Duodenal mucosa (tissue), 2 donors: ENCODE measurements at regions not wholly inside any gene's neighbourhood (a gene's known extent, or its start where the extent isn't known, plus 50 kb on each side); places are given as distances from the start of the nearest gene placed in this dataset.
A peak's percentile ranks its signal among the peaks of the same experiment; 100 is the strongest.
"Not testable (repeated sequence)": the region's sequence is repeated elsewhere in the genome, so short reads cannot be mapped to it uniquely, and the experiment has no call there.

Experiments used
- H3K27ac ChIP-seq: one replicate; pipeline ENCODE4 v1.7.0; 2013; ENCODE audit warnings: low read depth, low read length
- H3K27me3 ChIP-seq, 2 donors: one replicate each; pipeline ENCODE4 v1.7.0; 2013; ENCODE audit warnings: low read length in 2 of 2, control low read depth in 1 of 2; ENCODE audit not compliant: insufficient read depth in 2 of 2, control insufficient read depth in 1 of 2
- H3K36me3 ChIP-seq, 2 donors: one replicate each; pipeline ENCODE4 v1.7.0; 2013; ENCODE audit warnings: low read length in 2 of 2, control low read depth in 1 of 2; ENCODE audit not compliant: insufficient read depth in 2 of 2, control insufficient read depth in 1 of 2
- H3K4me1 ChIP-seq, 2 donors: one replicate each; pipeline ENCODE4 v1.7.0; 2013; ENCODE audit warnings: low read length in 2 of 2, control low read depth in 1 of 2; ENCODE audit not compliant: insufficient read depth in 2 of 2, control insufficient read depth in 1 of 2
- H3K4me3 ChIP-seq, 2 donors: one replicate each; pipeline ENCODE4 v1.7.0; 2013; ENCODE audit warnings: low read length in 2 of 2, low read depth in 1 of 2
- H3K9ac ChIP-seq, 2 donors: one replicate each; pipeline ENCODE4 v1.7.0; 2013; ENCODE audit warnings: low read length in 2 of 2, low read depth in 1 of 2
- H3K9me3 ChIP-seq, 2 donors: one replicate each; pipeline ENCODE4 v1.7.0; 2013; ENCODE audit warnings: low read length in 2 of 2, control low read depth in 1 of 2; ENCODE audit not compliant: control insufficient read depth in 1 of 2

DNA sequence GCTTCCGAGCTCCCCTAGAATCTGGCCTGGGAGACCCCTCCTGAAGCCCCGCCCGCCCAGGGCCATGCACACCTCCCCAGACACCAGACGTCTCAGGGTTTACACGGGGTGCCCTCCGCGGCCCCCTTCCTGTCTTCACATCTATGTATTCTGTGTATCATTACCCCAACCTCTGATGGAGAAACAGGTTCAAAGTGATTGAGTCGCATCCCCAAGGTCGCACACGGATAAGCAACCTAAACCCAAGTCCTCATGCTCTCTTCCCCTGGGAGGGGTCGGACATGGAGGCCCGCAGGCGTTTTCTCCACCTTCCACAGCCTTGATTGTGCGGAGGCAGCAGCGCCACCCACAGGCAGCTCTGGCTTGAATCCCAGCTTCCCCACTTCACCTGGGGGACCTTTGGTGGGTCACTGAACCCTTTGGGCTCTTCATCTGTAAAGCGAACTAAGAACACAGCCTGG lies 237.3 kb downstream of the BCL11B start:
- Histone ChIP-seq H3K36me3 (no peaks in the 10 kb centered on the region), H3K9me3 (no peaks in the 10 kb centered on the region), H3K4me1 (peaks cover 3 to 4% of the 10 kb centered on the region in 2 donors), H3K9ac (no peak overlapping the region), H3K4me3 (no peak overlapping the region), H3K27me3 (no peaks in the 10 kb centered on the region), H3K27ac (no peak overlapping the region)

DNA sequence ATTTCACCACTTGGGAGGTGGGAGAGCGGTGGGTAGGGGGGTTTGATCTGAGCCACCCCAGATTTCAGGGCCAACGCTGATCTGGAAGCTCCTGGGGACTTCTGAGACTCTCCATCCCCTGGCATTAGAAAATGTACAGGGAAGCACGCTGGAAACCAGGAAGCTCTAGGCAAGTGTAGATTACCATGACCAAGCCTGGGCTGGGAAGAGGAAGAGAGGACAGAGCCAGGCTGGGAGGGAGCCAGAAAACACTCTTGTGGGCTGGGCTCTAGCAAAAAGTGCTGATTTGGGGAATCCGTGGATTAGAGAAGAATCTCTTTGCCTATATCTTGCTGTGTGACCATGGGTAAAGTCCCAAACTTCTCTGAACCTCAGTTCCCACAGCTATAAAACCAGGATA lies 236.7 kb downstream of the BCL11B start:
- no peaks in the 10 kb centered on the region for H3K9me3 ChIP-seq
- no peak overlapping the region for H3K9ac ChIP-seq
- H3K4me3 ChIP-seq = no peak overlapping the region
- H3K36me3 ChIP-seq = no peaks in the 10 kb centered on the region
- H3K27me3 ChIP-seq = no peaks in the 10 kb centered on the region
- H3K4me1 ChIP-seq = peaks cover 3 to 4% of the 10 kb centered on the region in 2 donors
- no peak overlapping the region for H3K27ac ChIP-seq

DNA sequence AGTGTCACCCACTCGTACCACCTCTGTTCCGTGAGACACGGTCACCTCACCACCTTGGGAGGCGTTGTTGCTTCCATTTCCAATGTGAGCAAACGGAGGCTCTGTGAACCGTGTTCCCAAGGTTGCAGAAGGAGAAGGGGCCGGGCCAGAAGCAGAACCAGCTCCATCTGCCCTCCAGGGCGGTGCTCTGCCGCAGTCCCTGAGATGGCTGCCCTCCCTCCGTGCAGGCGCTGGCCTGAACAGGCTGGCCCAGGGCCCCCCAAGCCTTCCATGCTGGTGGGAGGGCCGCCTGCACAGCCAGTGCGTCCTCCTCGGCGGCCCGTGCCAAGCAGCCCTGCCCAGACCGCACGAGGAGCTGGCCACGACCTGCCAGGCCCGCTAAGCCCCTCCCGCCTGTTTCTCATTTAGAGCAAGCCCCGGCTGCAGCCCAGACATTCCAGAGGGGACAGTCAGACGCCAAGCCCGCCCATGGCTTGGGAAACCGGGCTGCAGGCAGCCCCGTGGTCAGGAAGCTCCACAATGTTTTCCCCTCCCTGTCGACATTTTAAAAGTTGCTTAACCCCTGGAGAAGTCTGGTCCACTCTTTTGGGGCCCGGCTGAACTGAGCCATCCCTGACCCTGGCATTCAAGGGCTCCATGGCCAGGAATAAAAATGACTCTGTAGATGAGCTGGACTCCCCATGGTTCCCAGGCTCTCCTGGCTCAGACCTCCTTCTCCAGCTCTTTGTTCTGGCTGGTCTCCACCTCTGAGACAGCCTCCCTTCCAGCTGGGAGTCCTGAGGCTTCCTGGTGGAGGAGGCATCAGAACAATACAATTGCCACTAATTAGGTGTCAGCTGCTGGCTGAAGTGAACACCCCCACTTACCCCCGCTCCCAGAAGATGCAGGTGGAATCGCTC lies 236.0 kb downstream of the BCL11B start:
- peak overlapping the region in 1 of 2 donors; percentile 28 for H3K4me3 ChIP-seq
- no peaks in the 10 kb centered on the region for H3K36me3 ChIP-seq
- peaks cover 3 to 4% of the 10 kb centered on the region in 2 donors for H3K4me1 ChIP-seq
- H3K27ac ChIP-seq = no peak overlapping the region
- H3K9me3 ChIP-seq = no peaks in the 10 kb centered on the region
- H3K9ac ChIP-seq = no peak overlapping the region
- no peaks in the 10 kb centered on the region for H3K27me3 ChIP-seq

DNA sequence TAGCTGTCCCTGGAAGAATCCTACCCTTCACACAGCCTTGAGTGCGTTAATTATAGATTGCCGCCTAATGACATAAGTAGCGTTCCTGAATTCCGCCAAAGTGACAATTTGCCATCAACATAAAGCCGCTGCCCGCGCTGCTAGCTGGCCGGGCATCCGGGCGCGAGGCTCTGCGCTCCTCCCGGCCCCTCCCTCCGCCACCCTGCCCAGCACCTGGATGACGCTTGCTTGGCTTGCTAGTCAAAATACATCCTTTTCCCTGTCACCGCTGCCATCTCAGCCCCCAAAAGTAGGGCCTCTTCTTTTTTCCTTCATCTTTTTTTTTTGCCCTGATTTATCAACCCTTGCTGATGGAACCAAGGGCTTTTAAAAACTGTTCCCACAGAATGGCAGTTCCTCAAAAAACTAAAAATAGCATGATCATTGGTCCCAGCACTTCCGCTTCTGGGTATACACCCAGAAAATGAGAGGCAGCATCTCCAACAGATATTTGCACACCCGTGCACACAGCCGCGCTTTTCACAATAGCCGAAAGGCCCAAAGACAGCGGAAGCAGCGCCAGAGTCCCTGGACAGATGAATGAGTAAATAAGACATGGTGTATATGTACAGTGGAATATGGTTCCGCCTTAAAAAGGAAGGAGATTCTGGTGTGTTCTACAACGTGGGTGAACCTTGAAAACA lies 235.2 kb downstream of the BCL11B start:
- H3K27ac ChIP-seq = no peak overlapping the region
- H3K4me1 ChIP-seq = peaks cover 3 to 4% of the 10 kb centered on the region in 2 donors
- no peaks in the 10 kb centered on the region for H3K9me3 ChIP-seq
- no peaks in the 10 kb centered on the region for H3K36me3 ChIP-seq
- H3K9ac ChIP-seq = no peak overlapping the region
- no peaks in the 10 kb centered on the region for H3K27me3 ChIP-seq
- H3K4me3 ChIP-seq = no peak overlapping the region

DNA sequence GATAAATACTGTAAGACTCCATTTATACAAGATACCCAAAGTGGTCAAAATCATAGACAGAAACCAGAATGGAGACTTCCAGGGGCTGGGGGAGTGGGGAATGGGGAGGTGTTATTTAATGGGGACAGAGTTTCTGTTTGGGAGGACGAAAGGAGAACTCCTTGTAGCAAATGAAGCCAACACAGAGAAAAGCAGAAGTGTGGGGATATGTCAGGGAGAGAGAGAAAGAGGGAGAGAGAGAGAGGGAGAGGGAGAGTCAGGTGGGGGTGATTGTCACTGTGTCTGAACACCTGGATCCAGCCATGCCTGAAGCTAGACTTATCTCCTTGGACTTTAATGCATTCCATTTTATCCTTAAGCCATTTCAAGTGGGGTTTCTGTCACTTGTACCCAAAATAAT lies 234.7 kb downstream of the BCL11B start:
- not testable (repeated sequence) for H3K4me3 ChIP-seq, H3K9ac ChIP-seq, H3K27me3 ChIP-seq, H3K36me3 ChIP-seq, H3K9me3 ChIP-seq, H3K27ac ChIP-seq, H3K4me1 ChIP-seq

DNA sequence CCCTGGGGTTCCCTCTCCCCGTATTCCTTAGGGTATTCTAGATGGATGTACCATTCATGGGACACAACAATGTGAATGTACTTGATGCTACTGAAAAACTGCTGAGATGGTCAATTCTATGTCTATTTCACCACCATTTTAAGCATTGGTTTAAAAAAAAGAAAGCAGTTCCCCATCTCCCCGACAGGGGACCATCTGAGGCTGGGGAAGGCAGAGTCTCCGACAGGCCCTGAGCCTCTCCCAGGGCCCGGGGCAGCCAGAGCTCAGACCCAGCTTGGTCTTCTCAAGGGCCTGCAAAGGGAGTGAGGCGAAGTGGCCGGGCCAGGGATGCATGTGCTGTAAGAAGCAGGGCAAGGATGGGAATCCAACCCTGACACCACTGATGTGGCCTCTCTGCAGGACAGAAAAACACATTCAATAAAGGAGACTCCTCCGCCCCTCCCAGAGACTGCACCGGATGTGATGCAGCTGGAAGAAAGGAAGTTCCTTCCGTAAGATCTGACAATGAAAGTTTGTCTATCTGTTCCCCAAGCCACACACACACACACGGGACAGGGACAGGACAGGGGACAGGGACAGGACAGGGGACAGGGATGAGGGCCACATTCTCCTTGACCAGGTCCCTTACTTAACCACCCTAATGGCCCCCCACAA lies 234.1 kb downstream of the BCL11B start:
- no peaks in the 10 kb centered on the region for H3K36me3 ChIP-seq
- H3K9ac ChIP-seq = no peak overlapping the region
- H3K4me3 ChIP-seq = no peak overlapping the region
- no peak overlapping the region for H3K27ac ChIP-seq
- no peaks in the 10 kb centered on the region for H3K9me3 ChIP-seq
- H3K4me1 ChIP-seq = peaks cover 3 to 4% of the 10 kb centered on the region in 2 donors
- no peaks in the 10 kb centered on the region for H3K27me3 ChIP-seq

DNA sequence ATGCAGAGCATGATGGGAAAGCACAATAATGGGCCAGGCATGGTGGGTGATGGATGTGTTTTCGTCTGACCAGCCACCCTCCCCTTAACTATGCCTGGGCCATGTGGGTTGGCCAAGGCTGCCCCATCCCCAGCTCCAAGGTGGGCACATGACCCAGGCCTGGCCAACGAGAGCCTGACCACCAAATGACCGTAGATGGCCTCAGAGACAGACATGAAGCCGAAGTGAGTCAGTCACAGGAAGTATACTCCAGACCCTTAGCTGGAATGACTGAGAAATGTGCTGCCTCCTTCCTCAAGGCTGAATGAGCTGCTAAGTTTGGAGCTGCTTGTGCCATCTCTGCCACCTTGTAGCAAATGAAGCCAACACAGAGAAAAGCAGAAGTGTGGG lies 233.6 kb downstream of the BCL11B start:
- H3K9ac ChIP-seq = no peak overlapping the region
- no peak overlapping the region for H3K4me3 ChIP-seq
- H3K36me3 ChIP-seq = no peaks in the 10 kb centered on the region
- no peak overlapping the region for H3K27ac ChIP-seq
- no peaks in the 10 kb centered on the region for H3K27me3 ChIP-seq
- no peaks in the 10 kb centered on the region for H3K9me3 ChIP-seq
- peaks cover 3 to 4% of the 10 kb centered on the region in 2 donors for H3K4me1 ChIP-seq

DNA sequence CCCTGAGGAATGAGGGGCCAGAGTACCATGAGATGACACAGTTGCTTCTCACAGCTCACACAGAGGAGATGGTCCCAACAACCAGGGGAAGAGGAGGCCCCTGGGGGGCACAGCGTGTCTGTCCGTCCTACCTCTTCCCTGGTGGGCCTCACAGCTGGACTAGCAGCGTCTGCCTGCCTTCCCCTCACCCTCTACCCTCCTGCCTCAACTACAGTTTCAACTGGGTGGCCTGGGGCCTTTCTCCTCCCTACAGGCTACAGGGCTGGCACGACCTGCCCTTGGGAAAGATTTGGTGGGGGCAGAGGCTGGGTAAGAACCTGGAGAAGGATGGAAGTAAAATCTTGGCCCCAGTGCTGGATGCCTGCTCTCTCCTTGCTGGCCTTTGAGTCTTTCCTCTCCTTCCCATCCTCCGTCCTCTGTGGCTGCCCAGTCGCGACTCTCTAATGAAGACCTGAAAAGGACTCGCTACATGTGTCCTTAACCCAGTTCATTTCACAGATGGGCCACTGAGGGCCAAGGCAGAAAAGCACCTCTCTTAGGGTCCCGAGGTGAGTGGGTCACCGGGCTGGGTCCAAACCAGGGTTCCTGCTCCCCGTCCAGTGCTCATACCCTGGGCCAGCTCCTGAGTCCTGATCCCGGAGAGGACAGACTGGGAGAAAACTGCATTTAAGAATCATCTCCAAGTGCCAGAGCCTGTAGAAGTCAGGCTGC lies 232.5 kb downstream of the BCL11B start:
- H3K4me3 ChIP-seq = no peak overlapping the region
- H3K4me1 ChIP-seq = peaks cover 3 to 4% of the 10 kb centered on the region in 2 donors
- H3K9ac ChIP-seq = no peak overlapping the region
- H3K27ac ChIP-seq = no peak overlapping the region
- H3K36me3 ChIP-seq = no peaks in the 10 kb centered on the region
- H3K9me3 ChIP-seq = no peaks in the 10 kb centered on the region
- no peaks in the 10 kb centered on the region for H3K27me3 ChIP-seq

DNA sequence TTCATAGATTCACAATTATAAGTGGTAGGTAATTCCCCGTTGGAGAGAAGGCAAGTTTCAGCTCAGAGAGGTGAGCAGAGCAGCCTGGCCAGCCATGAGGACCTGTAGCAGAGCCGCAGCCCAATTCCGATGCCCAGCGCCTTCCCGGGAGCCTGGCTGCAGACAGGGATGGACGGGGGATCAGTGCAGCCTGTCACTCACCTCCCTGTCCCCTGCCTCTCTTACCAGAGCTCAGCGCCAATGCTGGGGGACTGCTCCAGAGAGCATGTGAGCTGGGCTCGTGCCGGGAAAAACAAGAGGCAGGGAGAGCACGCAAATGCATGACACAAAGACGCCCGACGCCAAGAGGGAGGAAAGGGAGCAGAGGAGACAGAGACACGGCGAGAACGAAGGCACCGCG lies 231.9 kb downstream of the BCL11B start:
- peaks cover 3 to 4% of the 10 kb centered on the region in 2 donors for H3K4me1 ChIP-seq
- H3K27ac ChIP-seq = no peak overlapping the region
- H3K36me3 ChIP-seq = no peaks in the 10 kb centered on the region
- H3K9ac ChIP-seq = no peak overlapping the region
- H3K4me3 ChIP-seq = no peak overlapping the region
- no peaks in the 10 kb centered on the region for H3K9me3 ChIP-seq
- H3K27me3 ChIP-seq = no peaks in the 10 kb centered on the region
